ENCODE measurements at regions not wholly inside any gene's neighbourhood (a gene's known extent, or its start where the extent isn't known, plus 50 kb on each side); places are given as distances from the start of the nearest gene placed in this dataset.

- no peak overlapping the region for H3K4me2 ChIP-seq
- no peaks in the 10 kb centered on the region for H3K79me2 ChIP-seq (ENCODE audit: low read depth)
- no peaks in the 10 kb centered on the region for H3K9me3 ChIP-seq (ENCODE audit: insufficient read depth, low read depth)
- ChIA-PET POLR2A (ENCODE audit: unreplicated experiment) (no interaction called here), CTCF (no interaction called here)
- no TSS peak for BruUV-seq (replicated peaks)
- H3K4me3 ChIP-seq, result no peak overlapping the region
- H3K27ac ChIP-seq, result no peak overlapping the region
- H3K4me1 ChIP-seq (replicated peaks; ENCODE audit: insufficient read depth), result no peaks in the 10 kb centered on the region
- H3K27me3 ChIP-seq (ENCODE audit: insufficient read depth, low read depth), result peaks cover 20% of the 10 kb centered on the region; the same call in 1 of the 2 replicates
- TF ChIP-seq EZH2 (IDR thresholded peaks at IDR 0.05; ENCODE audit: low read depth) (no peak), CTCF (conservative IDR thresholded peaks at IDR 0.05) (no peak)
- no peak overlapping the region for H2AFZ ChIP-seq
- no peaks in the 10 kb centered on the region for H4K20me1 ChIP-seq (ENCODE audit: insufficient read depth)
- DNase-seq, result no peak
- intact Hi-C loops (cut with micrococcal nuclease; ENCODE audit: unreplicated experiment), result no loop called here
- H3K36me3 ChIP-seq (ENCODE audit: low read depth), result no peaks in the 10 kb centered on the region
- H3F3A ChIP-seq (ENCODE audit: insufficient read depth, low read depth), result no peaks in the 10 kb centered on the region
- H3K9me2 ChIP-seq (ENCODE audit: insufficient read depth), result no peaks in the 10 kb centered on the region
Observed at GRCh38 chr9:7370988-7371387, 428.6 kb downstream of the DMAC1 start.

GRCh38 chr9:7370381-7370780 is 429.2 kb downstream of the DMAC1 start:
- Histone ChIP-seq H3K9me2 (ENCODE audit: insufficient read depth) (no peaks in the 10 kb centered on the region), H3K36me3 (ENCODE audit: low read depth) (no peaks in the 10 kb centered on the region), H3K79me2 (ENCODE audit: low read depth) (no peaks in the 10 kb centered on the region), H3K27ac (no peak overlapping the region), H3F3A (ENCODE audit: insufficient read depth, low read depth) (no peaks in the 10 kb centered on the region), H3K27me3 (ENCODE audit: insufficient read depth, low read depth) (peaks cover 23% of the 10 kb centered on the region; the same call in 1 of the 2 replicates), H3K4me2 (no peak overlapping the region), H2AFZ (no peak overlapping the region), H3K9me3 (ENCODE audit: insufficient read depth, low read depth) (no peaks in the 10 kb centered on the region), H3K4me3 (no peak overlapping the region), H4K20me1 (ENCODE audit: insufficient read depth) (no peaks in the 10 kb centered on the region), H3K4me1 (replicated peaks; ENCODE audit: insufficient read depth) (no peaks in the 10 kb centered on the region)
- TF ChIP-seq CTCF (conservative IDR thresholded peaks at IDR 0.05), result no peak
- no peak for TF ChIP-seq EZH2 (IDR thresholded peaks at IDR 0.05; ENCODE audit: low read depth)
- no TSS peak for BruUV-seq (replicated peaks)
- intact Hi-C loops (cut with micrococcal nuclease; ENCODE audit: unreplicated experiment), result no loop called here
- no peak for DNase-seq
- ChIA-PET POLR2A (ENCODE audit: unreplicated experiment) (no interaction called here), CTCF (interaction anchor here (0.7 kb wide), 1 partner anchor 9 kb away, joined by 15 read pairs; no protein-coding TSS in a partner anchor)

GRCh38 chr9:7369384-7369821 is 430.2 kb downstream of the DMAC1 start:
- Histone ChIP-seq H4K20me1 (ENCODE audit: insufficient read depth) (no peaks in the 10 kb centered on the region), H3K79me2 (ENCODE audit: low read depth) (no peaks in the 10 kb centered on the region), H3K9me3 (ENCODE audit: insufficient read depth, low read depth) (no peaks in the 10 kb centered on the region), H3K4me3 (no peak overlapping the region), H3K27ac (no peak overlapping the region), H3K9me2 (ENCODE audit: insufficient read depth) (no peaks in the 10 kb centered on the region), H3K36me3 (ENCODE audit: low read depth) (no peaks in the 10 kb centered on the region), H3K4me2 (no peak overlapping the region), H2AFZ (no peak overlapping the region), H3F3A (ENCODE audit: insufficient read depth, low read depth) (no peaks in the 10 kb centered on the region), H3K27me3 (ENCODE audit: insufficient read depth, low read depth) (peaks cover 25% of the 10 kb centered on the region; the same call in 1 of the 2 replicates), H3K4me1 (replicated peaks; ENCODE audit: insufficient read depth) (no peaks in the 10 kb centered on the region)
- no peak for DNase-seq
- POLR2A ChIA-PET (ENCODE audit: unreplicated experiment), result no interaction called here
- CTCF ChIA-PET, result no interaction called here
- TF ChIP-seq CTCF (conservative IDR thresholded peaks at IDR 0.05), result no peak
- intact Hi-C loops (cut with micrococcal nuclease; ENCODE audit: unreplicated experiment), result no loop called here
- BruUV-seq (replicated peaks), result no TSS peak
